GM12878 (cell line): ENCODE measurements at regions not wholly inside any gene's neighbourhood (a gene's known extent, or its start where the extent isn't known, plus 50 kb on each side); places are given as distances from the start of the nearest gene placed in this dataset.

Experiments used
- ATAC-seq: fragments of 200-7000 bp; cut with Tn5 transposase; 3 replicates; pipeline ENCODE4 v1.9.1; 2020; ENCODE audit warnings: mild to moderate bottlenecking, moderate library complexity
- BruUV-seq: library from RNA; stranded (reverse); fragments of 400-500 nt; replicated peaks from 2 replicates; lab custom pipeline; 2021; lab: Mats Ljungman, UMichigan
- CTCF ChIA-PET: fragments of 300-600 bp; sonication (Branson Sonifier 250); formaldehyde crosslinking; extraction: SDS; loops from one replicate; lab custom pipeline; 2021; ENCODE audit warnings: inconsistent platforms; lab: Yijun Ruan, JAX
- POLR2A ChIA-PET: fragments of 350-600 bp; formaldehyde crosslinking; extraction: SDS; loops from one replicate; lab custom pipeline; 2021; ENCODE audit warnings: inconsistent platforms; lab: Charles Lee
- RAD21 ChIA-PET: fragments of 300-600 bp; sonication (Branson Sonifier 250); formaldehyde crosslinking; loops from one replicate; lab custom pipeline; 2023; ENCODE audit warnings: antibody characterized with exemption; ENCODE audit not compliant: unreplicated experiment; lab: Charles Lee
- SMC1A ChIA-PET: fragments of 300-600 bp; sonication (Branson Sonifier 250); formaldehyde crosslinking; loops from one replicate; lab custom pipeline; 2023; ENCODE audit not compliant: unreplicated experiment, uncharacterized antibody; lab: Charles Lee
- DNase-seq: peaks from one replicate; pipeline ENCODE4 v3.0.0-alpha.2; 2011; ENCODE audit warnings: low read depth, low spot score
- FAIRE-seq: peaks from 3 replicates; lab custom pipeline; 2011; peaks lifted over from hg19 to GRCh38; lab: Jason Lieb, UNC
- H2AFZ ChIP-seq: 2 replicates; pipeline ENCODE4 v1.6.0; 2011; ENCODE audit warnings: low read depth, low read length, control low read depth; ENCODE audit not compliant: control insufficient read depth
- H3K27ac ChIP-seq: 2 replicates; pipeline ENCODE4 v1.5.1; 2011; ENCODE audit warnings: control low read depth; ENCODE audit not compliant: control insufficient read depth, insufficient read depth
- H3K27me3 ChIP-seq, 2 experiments: replicated peaks in 1 of 2; 2 replicates each; pipeline versions ENCODE4 v1.6.0 to v1.6.1; 2011; ENCODE audit warnings: low read length in 1 of 2; ENCODE audit not compliant: control insufficient read depth in 2 of 2, insufficient read depth in 2 of 2
- H3K36me3 ChIP-seq, 2 experiments: 2 replicates each; pipeline ENCODE4 v1.5.1; 2011; ENCODE audit warnings: low read length in 1 of 2; ENCODE audit not compliant: control insufficient read depth in 2 of 2, insufficient read depth in 2 of 2
- H3K4me1 ChIP-seq: 2 replicates; pipeline ENCODE4 v1.6.1; 2011; ENCODE audit warnings: mild to moderate bottlenecking, low read length, moderate library complexity, mixed read lengths; ENCODE audit not compliant: control insufficient read depth, insufficient read depth
- H3K4me2 ChIP-seq: 2 replicates; pipeline ENCODE4 v1.6.0; 2011; ENCODE audit warnings: control low read depth; ENCODE audit not compliant: control insufficient read depth, insufficient read depth
- H3K4me3 ChIP-seq: fragments of 200-600 bp; sonication (generic); 2 replicates; pipeline ENCODE4 v1.5.1; 2016
- H3K79me2 ChIP-seq: 2 replicates; pipeline ENCODE4 v1.6.0; 2011; ENCODE audit warnings: low read length; ENCODE audit not compliant: control insufficient read depth, insufficient read depth
- H3K9ac ChIP-seq: 2 replicates; pipeline ENCODE4 v1.8.0; 2011; ENCODE audit warnings: low read length, control low read depth, mixed read lengths; ENCODE audit not compliant: control insufficient read depth, insufficient read depth
- H3K9me3 ChIP-seq: replicated peaks from 3 replicates; pipeline ENCODE4 v1.5.1; 2011; ENCODE audit warnings: mild to moderate bottlenecking, low read length; ENCODE audit not compliant: control insufficient read depth, insufficient read depth
- H4K20me1 ChIP-seq: 2 replicates; pipeline ENCODE4 v1.6.0; 2011; ENCODE audit not compliant: control insufficient read depth, insufficient read depth
- ATF7 ChIP-seq: fragments of 450-650 bp; IDR thresholded peaks from 2 replicates; pipeline ENCODE4 v1.6.1; 2016; ENCODE audit warnings: low read depth, mild to moderate bottlenecking
- E2F8 ChIP-seq: fragments of 450-650 bp; IDR thresholded peaks from 2 replicates; pipeline ENCODE4 v1.6.1; 2018; ENCODE audit warnings: mild to moderate bottlenecking, low read depth, moderate library complexity; ENCODE audit not compliant: partially characterized antibody
- GABPA ChIP-seq: IDR thresholded peaks from 2 replicates; pipeline ENCODE4 v1.6.1; 2014; ENCODE audit warnings: antibody characterized with exemption, low read depth, mild to moderate bottlenecking, inconsistent platforms
- HDAC6 ChIP-seq: fragments of 200-600 bp; sonication (generic); IDR thresholded peaks from one replicate; pipeline ENCODE4 v1.8.0; 2017; ENCODE audit warnings: antibody characterized with exemption; ENCODE audit not compliant: unreplicated experiment
- RBBP5 ChIP-seq: fragments of 200-600 bp; sonication (generic); conservative IDR thresholded peaks from 2 replicates; pipeline ENCODE4 v1.6.1; 2016
- RCOR1 ChIP-seq: conservative IDR thresholded peaks from 2 replicates; pipeline ENCODE4 v1.6.1; 2012; ENCODE audit warnings: low read depth, low read length, improper control_type of control experiment
- SUPT20H ChIP-seq: IDR thresholded peaks from 2 replicates; pipeline ENCODE4 v1.6.1; 2011; ENCODE audit warnings: low read depth, mild to moderate bottlenecking, low read length, moderate library complexity, borderline replicate concordance; ENCODE audit not compliant: control insufficient read depth
- TAF1 ChIP-seq: IDR thresholded peaks from 2 replicates; pipeline ENCODE4 v1.6.1; 2011; ENCODE audit warnings: mild to moderate bottlenecking, low read depth, low read length, borderline replicate concordance
- WRNIP1 ChIP-seq: IDR thresholded peaks from 2 replicates; pipeline ENCODE4 v1.6.1; 2011; ENCODE audit warnings: low read depth, low read length, improper control_type of control experiment, borderline replicate concordance
- YBX1 ChIP-seq: fragments of 450-650 bp; IDR thresholded peaks from 2 replicates; pipeline ENCODE4 v1.6.1; 2016; ENCODE audit warnings: antibody characterized with exemption
- ZSCAN29 ChIP-seq: fragments of 450-650 bp; IDR thresholded peaks from 2 replicates; pipeline ENCODE4 v1.6.1; 2017; ENCODE audit warnings: mild to moderate bottlenecking, moderate library complexity
- WGBS: methylation state at CpG from one replicate; pipeline ENCODE4 v1.1.6; 2016; ENCODE audit warnings: low lambda C conversion rate; ENCODE audit not compliant: insufficient replicate concordance, insufficient coverage; ENCODE audit errors: missing lambda C conversion rate; 5-methylcytosine and 5-hydroxymethylcytosine counted together
- in situ Hi-C: fragments of 300-500 bp; cut with MboI; formaldehyde crosslinking; loops from 9 replicates; pipeline ENCODE4 v1.14.3; 2018; ENCODE audit warnings: mixed read lengths
- intact Hi-C: fragments of 100-400 bp; cut with micrococcal nuclease; formaldehyde crosslinking; loops from one replicate; pipeline ENCODE4 v1.14.2; 2022; ENCODE audit not compliant: unreplicated experiment

- POLR2A ChIA-PET = no interaction called here
- no peak for ATAC-seq
- Histone ChIP-seq H3K4me2 (no peak overlapping the region), H3K9me3 (no peaks in the 10 kb centered on the region), H3K9ac (no peak overlapping the region), H3K27ac (no peak overlapping the region), H3K36me3 (no peaks in the 10 kb centered on the region), H2AFZ (no peak overlapping the region), H3K27me3 (no peaks in the 10 kb centered on the region), H3K4me1 (no peaks in the 10 kb centered on the region; the same call in 1 of the 2 replicates), H4K20me1 (no peaks in the 10 kb centered on the region), H3K79me2 (no peaks in the 10 kb centered on the region), H3K4me3 (no peak overlapping the region)
- SMC1A ChIA-PET = no interaction called here
- intact Hi-C loops (loop anchor here (10.0 kb wide), 1 partner anchor 116 kb away; no protein-coding TSS in a partner anchor), in situ Hi-C loops (no loop called here)
- TF ChIP-seq RCOR1 (no peak), YBX1 (no peak), WRNIP1 (no peak)
- DNase-seq = no peak
- FAIRE-seq = no peak
- RAD21 ChIA-PET = no interaction called here
- no TSS peak for BruUV-seq
- CTCF ChIA-PET = no interaction called here
- 51% methylated on average over 2 of the region's 2 CpGs for WGBS
Observed at GRCh38 chr16:72240466-72240865, 68.5 kb upstream of the PMFBP1 start.

GRCh38 chr16:72236866-72237265 is 64.9 kb upstream of the PMFBP1 start:
- CTCF ChIA-PET = no interaction called here
- SMC1A ChIA-PET = no interaction called here
- H3K9ac ChIP-seq = no peak overlapping the region
- in situ Hi-C loops = no loop called here
- H3K4me2 ChIP-seq = no peak overlapping the region
- no peaks in the 10 kb centered on the region for H3K27me3 ChIP-seq
- H2AFZ ChIP-seq = no peak overlapping the region
- RAD21 ChIA-PET = no interaction called here
- no peak overlapping the region for H3K4me3 ChIP-seq
- H4K20me1 ChIP-seq = no peaks in the 10 kb centered on the region
- POLR2A ChIA-PET = interaction anchor here (1.2 kb wide), 1 partner anchor 14 kb away, joined by 3 read pairs; no protein-coding TSS in a partner anchor
- intact Hi-C loops = no loop called here
- ATAC-seq (no peak), FAIRE-seq (no peak), DNase-seq (no peak)
- TF ChIP-seq ATF7 = no peak
- TF ChIP-seq HDAC6 = no peak
- TF ChIP-seq RBBP5 = no peak
- no peak for TF ChIP-seq E2F8
- TF ChIP-seq SUPT20H = no peak
- no peak for TF ChIP-seq TAF1
- no peak for TF ChIP-seq GABPA
- no peak for TF ChIP-seq ZSCAN29
- no peaks in the 10 kb centered on the region for H3K4me1 ChIP-seq
- H3K79me2 ChIP-seq = no peaks in the 10 kb centered on the region
- 50% methylated on average over 2 of the region's 2 CpGs for WGBS
- H3K9me3 ChIP-seq = no peaks in the 10 kb centered on the region
- no peaks in the 10 kb centered on the region for H3K36me3 ChIP-seq
- no peak overlapping the region for H3K27ac ChIP-seq
- no TSS peak for BruUV-seq
